ENCODE measurements at regions not wholly inside any gene's neighbourhood (a gene's known extent, or its start where the extent isn't known, plus 50 kb on each side); places are given as distances from the start of the nearest gene placed in this dataset.

DNA sequence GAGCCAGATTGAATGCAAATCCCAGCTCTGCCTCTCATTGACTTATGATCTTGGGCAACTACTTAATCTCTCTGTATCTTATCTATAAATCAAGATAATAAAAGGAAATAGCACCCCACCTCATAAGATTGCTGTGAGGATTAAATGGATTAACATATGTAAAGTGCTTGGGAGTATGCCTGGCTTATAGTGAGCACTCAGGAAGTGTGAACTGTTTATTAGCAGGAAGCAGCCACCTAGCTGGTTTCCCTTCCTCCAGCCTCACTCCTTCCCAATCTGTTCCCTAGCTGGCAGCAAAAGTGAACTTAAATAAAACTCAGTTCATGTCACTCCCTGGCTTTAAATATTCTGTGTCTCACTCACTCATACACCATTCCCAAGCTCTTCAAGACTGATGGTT lies 526.6 kb upstream of the PKDCC start:
- Histone ChIP-seq H3K4me2 (no peak overlapping the region), H2AFZ (replicated peaks) (no peak overlapping the region), H3K4me3 (no peak overlapping the region), H3K79me2 (ENCODE audit: low read depth) (no peaks in the 10 kb centered on the region), H3K9me3 (ENCODE audit: low read depth) (no peaks in the 10 kb centered on the region), H3K27ac (no peak overlapping the region), H4K20me1 (ENCODE audit: low read depth) (no peaks in the 10 kb centered on the region), H3K9ac (no peak overlapping the region), H3K36me3 (no peaks in the 10 kb centered on the region), H3K4me1 (no peaks in the 10 kb centered on the region), H3F3A (ENCODE audit: low read depth) (no peaks in the 10 kb centered on the region), H3K27me3 (no peaks in the 10 kb centered on the region)
- Mint-ChIP-seq H3K27me3 (ENCODE audit: insufficient read depth, low read depth) (no peaks in the 10 kb centered on the region), H3K4me3 (no peak overlapping the region), H3K27ac (no peak overlapping the region), H3K4me1 (no peaks in the 10 kb centered on the region), H3K36me3 (no peaks in the 10 kb centered on the region), H3K9me3 (no peaks in the 10 kb centered on the region)
- TF ChIP-seq, protein P1, sequence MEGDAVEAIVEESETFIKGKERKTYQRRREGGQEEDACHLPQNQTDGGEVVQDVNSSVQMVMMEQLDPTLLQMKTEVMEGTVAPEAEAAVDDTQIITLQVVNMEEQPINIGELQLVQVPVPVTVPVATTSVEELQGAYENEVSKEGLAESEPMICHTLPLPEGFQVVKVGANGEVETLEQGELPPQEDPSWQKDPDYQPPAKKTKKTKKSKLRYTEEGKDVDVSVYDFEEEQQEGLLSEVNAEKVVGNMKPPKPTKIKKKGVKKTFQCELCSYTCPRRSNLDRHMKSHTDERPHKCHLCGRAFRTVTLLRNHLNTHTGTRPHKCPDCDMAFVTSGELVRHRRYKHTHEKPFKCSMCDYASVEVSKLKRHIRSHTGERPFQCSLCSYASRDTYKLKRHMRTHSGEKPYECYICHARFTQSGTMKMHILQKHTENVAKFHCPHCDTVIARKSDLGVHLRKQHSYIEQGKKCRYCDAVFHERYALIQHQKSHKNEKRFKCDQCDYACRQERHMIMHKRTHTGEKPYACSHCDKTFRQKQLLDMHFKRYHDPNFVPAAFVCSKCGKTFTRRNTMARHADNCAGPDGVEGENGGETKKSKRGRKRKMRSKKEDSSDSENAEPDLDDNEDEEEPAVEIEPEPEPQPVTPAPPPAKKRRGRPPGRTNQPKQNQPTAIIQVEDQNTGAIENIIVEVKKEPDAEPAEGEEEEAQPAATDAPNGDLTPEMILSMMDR (IDR thresholded peaks at IDR 0.05) = no peak
- TF ChIP-seq EZH2phosphoT487 (IDR thresholded peaks at IDR 0.05) (no peak), EZH2 (IDR thresholded peaks at IDR 0.05) (no peak)
- no peak for DNase-seq (ENCODE audit: low spot score)

DNA sequence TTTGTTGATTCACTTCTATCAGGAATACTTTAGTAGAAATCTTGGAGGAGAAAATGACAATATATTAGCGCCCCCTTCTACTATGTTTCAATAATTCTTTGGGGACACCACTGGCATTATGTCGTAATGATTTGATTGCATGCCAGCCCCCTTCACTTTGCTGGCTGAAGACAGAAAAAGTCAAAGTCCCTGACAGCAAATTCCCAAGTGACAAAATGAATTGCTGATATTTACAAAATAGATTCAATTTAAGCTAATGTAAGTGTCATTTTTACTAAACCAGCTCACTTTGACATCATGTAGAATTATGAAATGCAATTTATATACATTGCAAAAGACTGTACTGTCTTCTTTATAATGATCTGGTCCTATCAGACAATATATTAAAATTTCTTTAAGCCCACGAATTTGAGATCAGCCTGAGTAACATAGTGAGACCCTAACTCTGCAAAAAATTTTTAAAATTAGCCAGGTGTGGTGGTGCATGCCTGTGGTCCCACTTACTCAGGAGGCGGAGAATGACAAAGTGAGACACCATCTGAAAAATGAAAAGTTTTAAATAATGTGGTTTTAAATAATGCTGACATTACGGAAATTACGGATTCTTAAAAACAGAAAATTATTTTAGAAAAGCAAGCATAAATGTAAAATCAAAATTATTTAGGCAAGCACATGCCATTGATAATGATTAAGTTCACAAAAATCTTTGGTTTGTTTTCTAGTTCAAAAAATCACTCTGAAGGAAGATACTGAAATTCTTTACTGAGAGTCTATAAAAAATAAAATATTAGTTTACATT lies 520.1 kb upstream of the PKDCC start:
- H3K4me1 ChIP-seq = no peaks in the 10 kb centered on the region
- Mint-ChIP-seq H3K4me1 (no peaks in the 10 kb centered on the region), H3K4me3 (no peak overlapping the region), H3K27ac (no peak overlapping the region), H3K27me3 (ENCODE audit: insufficient read depth, low read depth) (no peaks in the 10 kb centered on the region), H3K36me3 (no peaks in the 10 kb centered on the region), H3K9me3 (no peaks in the 10 kb centered on the region)
- no peaks in the 10 kb centered on the region for H3K27me3 ChIP-seq
- H3K9me3 ChIP-seq (ENCODE audit: low read depth) = no peaks in the 10 kb centered on the region
- no peak overlapping the region for H3K4me3 ChIP-seq
- H3K79me2 ChIP-seq (ENCODE audit: low read depth) = no peaks in the 10 kb centered on the region
- H2AFZ ChIP-seq (replicated peaks) = no peak overlapping the region
- no peak overlapping the region for H3K27ac ChIP-seq
- DNase-seq (ENCODE audit: low spot score) = no peak
- no peak overlapping the region for H3K9ac ChIP-seq
- no peaks in the 10 kb centered on the region for H3F3A ChIP-seq (ENCODE audit: low read depth)
- no peaks in the 10 kb centered on the region for H3K36me3 ChIP-seq
- H4K20me1 ChIP-seq (ENCODE audit: low read depth) = no peaks in the 10 kb centered on the region
- no peak for TF ChIP-seq EZH2phosphoT487 (IDR thresholded peaks at IDR 0.05)
- TF ChIP-seq, protein P1 (IDR thresholded peaks at IDR 0.05) = no peak
- TF ChIP-seq EZH2 (IDR thresholded peaks at IDR 0.05) = no peak
- no peak overlapping the region for H3K4me2 ChIP-seq

DNA sequence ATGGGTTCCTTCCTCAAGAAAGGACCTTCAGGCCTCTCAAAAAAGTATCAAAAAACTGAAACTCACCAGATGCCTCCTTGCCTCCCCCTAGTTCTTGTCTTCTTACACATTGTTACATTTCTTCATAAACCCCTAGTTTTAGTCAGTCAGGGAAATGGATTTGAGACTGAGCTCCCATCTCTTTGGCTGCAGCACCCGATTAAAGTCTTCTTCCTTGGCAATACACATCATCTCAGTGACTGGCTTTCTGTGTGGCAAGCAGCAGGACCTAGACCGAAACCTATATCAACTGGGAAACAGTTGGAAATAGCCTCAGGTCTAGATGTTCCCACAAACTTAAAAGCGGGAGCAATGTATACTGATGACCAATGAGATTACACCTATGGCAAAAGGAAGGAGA lies 512.2 kb upstream of the PKDCC start:
- no peak overlapping the region for H3K4me3 ChIP-seq
- H4K20me1 ChIP-seq (ENCODE audit: low read depth) = no peaks in the 10 kb centered on the region
- H2AFZ ChIP-seq (replicated peaks) = no peak overlapping the region
- Mint-ChIP-seq H3K27ac (no peak overlapping the region), H3K4me3 (no peak overlapping the region), H3K36me3 (no peaks in the 10 kb centered on the region), H3K4me1 (no peaks in the 10 kb centered on the region), H3K9me3 (no peaks in the 10 kb centered on the region), H3K27me3 (ENCODE audit: insufficient read depth, low read depth) (peaks cover 2% of the 10 kb centered on the region)
- no peaks in the 10 kb centered on the region for H3F3A ChIP-seq (ENCODE audit: low read depth)
- H3K9me3 ChIP-seq (ENCODE audit: low read depth) = no peaks in the 10 kb centered on the region
- no peak overlapping the region for H3K9ac ChIP-seq
- TF ChIP-seq EZH2 (IDR thresholded peaks at IDR 0.05) = no peak
- no peak for TF ChIP-seq EZH2phosphoT487 (IDR thresholded peaks at IDR 0.05)
- TF ChIP-seq, protein P1 (IDR thresholded peaks at IDR 0.05) = no peak
- DNase-seq (ENCODE audit: low spot score) = no peak
- H3K79me2 ChIP-seq (ENCODE audit: low read depth) = no peaks in the 10 kb centered on the region
- H3K36me3 ChIP-seq = no peaks in the 10 kb centered on the region
- H3K27me3 ChIP-seq = no peaks in the 10 kb centered on the region
- no peak overlapping the region for H3K4me2 ChIP-seq
- no peaks in the 10 kb centered on the region for H3K4me1 ChIP-seq
- no peak overlapping the region for H3K27ac ChIP-seq

Data from neural progenitor cell (in vitro differentiated cells).